Endothelial cell (in vitro differentiated cells): ENCODE measurements at regions not wholly inside any gene's neighbourhood (a gene's known extent, or its start where the extent isn't known, plus 50 kb on each side); places are given as distances from the start of the nearest gene placed in this dataset.

Experiments used
- DNase-seq: peaks from one replicate; pipeline ENCODE4 v3.0.0; 2021; ENCODE audit warnings: low spot score
- H3K27ac Mint-ChIP-seq: one replicate; pipeline ENCODE4 v1.8.0; 2021; ENCODE audit warnings: mixed read lengths, inconsistent platforms; ENCODE audit not compliant: unreplicated experiment
- H3K27me3 Mint-ChIP-seq: one replicate; pipeline ENCODE4 v1.8.0; 2021; ENCODE audit warnings: mild to moderate bottlenecking, moderate library complexity, mixed read lengths, inconsistent platforms; ENCODE audit not compliant: unreplicated experiment
- H3K36me3 Mint-ChIP-seq: one replicate; pipeline ENCODE4 v1.8.0; 2021; ENCODE audit warnings: mild to moderate bottlenecking, low read depth, mixed read lengths, inconsistent platforms; ENCODE audit not compliant: unreplicated experiment
- H3K4me1 Mint-ChIP-seq: one replicate; pipeline ENCODE4 v1.8.0; 2021; ENCODE audit warnings: mild to moderate bottlenecking, mixed read lengths, inconsistent platforms; ENCODE audit not compliant: unreplicated experiment
- H3K4me3 Mint-ChIP-seq: one replicate; pipeline ENCODE4 v1.8.0; 2021; ENCODE audit warnings: mild to moderate bottlenecking, mixed read lengths, inconsistent platforms; ENCODE audit not compliant: unreplicated experiment
- H3K9me3 Mint-ChIP-seq: one replicate; pipeline ENCODE4 v1.8.0; 2021; ENCODE audit warnings: mixed read lengths, inconsistent platforms; ENCODE audit not compliant: unreplicated experiment
- TF ChIP-seq, protein P1 (sequence below): fragments of 200-600 bp; sonication (generic); IDR thresholded peaks from one replicate; pipeline ENCODE4 v1.5.0; 2021; ENCODE audit warnings: antibody characterized with exemption; ENCODE audit not compliant: unreplicated experiment

DNA sequence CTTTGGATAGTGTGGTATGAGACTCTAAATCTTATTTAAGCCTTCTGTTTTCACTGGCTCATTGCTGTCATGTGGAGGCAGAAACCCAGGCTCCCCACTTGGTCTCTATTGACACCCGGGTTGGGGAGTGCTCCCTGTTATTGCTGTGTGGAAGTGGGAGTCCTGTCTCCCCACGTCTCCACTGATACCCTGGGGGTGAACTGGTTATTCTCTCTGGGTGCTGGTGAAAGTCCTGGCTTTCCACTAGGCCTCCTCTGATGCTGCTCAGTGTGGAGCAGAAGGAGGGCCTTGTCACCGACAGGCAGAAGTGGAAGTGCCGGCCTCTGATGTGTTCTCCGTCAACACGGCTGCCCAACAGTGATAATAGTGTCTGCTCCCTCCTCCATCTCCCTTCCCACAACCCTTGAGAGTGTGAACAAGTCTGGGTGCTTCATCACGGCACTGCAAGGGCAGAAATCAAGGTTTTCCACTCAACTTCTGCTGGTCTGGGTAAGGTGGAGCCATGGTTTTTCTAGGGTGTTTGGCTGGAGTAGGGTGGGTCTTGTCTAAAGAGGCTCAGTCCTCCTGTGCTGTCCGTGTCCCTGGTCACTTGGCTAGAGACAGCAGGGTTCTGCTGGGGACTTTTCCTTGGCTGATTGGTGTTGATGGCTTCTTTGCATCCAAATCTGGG is 240.7 kb upstream of the B3GAT1 start:
- H3K36me3 Mint-ChIP-seq: no peaks in the 10 kb centered on the region
- H3K27me3 Mint-ChIP-seq: no peaks in the 10 kb centered on the region
- no peaks in the 10 kb centered on the region for H3K4me1 Mint-ChIP-seq
- TF ChIP-seq, protein P1, sequence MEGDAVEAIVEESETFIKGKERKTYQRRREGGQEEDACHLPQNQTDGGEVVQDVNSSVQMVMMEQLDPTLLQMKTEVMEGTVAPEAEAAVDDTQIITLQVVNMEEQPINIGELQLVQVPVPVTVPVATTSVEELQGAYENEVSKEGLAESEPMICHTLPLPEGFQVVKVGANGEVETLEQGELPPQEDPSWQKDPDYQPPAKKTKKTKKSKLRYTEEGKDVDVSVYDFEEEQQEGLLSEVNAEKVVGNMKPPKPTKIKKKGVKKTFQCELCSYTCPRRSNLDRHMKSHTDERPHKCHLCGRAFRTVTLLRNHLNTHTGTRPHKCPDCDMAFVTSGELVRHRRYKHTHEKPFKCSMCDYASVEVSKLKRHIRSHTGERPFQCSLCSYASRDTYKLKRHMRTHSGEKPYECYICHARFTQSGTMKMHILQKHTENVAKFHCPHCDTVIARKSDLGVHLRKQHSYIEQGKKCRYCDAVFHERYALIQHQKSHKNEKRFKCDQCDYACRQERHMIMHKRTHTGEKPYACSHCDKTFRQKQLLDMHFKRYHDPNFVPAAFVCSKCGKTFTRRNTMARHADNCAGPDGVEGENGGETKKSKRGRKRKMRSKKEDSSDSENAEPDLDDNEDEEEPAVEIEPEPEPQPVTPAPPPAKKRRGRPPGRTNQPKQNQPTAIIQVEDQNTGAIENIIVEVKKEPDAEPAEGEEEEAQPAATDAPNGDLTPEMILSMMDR: no peak
- H3K27ac Mint-ChIP-seq: no peak overlapping the region
- DNase-seq: no peak
- no peaks in the 10 kb centered on the region for H3K9me3 Mint-ChIP-seq
- no peak overlapping the region for H3K4me3 Mint-ChIP-seq

DNA sequence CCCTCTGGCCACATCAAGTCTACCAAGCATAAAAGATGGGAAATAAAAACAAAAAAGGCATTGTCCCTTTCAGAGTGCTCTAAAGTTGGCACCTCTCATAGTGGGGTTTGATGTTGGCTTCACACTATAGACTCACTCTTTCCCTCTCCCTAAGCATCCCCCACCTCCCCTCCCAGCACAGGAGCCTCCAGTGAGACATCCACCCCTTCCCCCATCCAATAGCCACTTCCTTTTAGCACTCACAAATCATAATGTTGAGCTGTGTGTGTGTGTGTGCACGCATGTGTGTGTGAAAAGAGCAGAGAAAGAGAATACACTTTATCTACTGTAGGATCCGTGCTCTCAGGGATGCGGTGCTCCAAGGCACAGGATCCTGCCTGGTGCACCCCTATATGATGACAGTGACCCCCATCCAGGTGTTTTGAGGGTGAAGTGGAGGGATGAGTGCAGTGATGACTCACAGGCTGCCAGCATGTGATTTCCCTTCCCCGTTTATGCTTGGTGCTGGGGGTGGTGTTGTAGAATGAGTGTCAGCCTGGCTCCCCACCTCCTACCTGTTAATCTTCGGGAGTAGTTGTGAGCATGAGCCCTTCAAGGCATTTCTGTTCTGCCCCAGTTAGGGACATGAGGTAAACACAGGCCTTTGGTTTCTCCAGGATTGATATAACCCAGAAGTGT is 235.2 kb upstream of the B3GAT1 start:
- DNase-seq: no peak

DNA sequence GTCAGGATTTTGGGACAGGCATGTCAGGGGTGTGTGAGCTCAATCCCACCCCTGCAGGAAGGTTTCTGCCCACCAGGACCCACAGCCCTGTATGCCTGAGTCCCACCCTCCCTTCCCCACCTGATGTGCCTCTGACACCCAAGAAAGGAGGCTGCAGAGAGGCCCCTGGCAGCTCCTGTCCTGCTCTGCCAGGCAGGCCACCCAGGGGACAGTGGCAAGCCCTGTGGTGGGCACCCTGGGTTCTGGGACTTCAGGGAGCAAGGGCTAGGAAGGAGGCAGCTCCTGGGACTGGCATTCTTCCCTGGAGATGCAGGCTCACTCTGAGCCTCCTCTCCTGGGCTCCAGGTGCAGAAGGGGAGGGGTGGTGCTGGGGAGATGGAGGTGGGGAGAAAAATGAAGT is 234.5 kb upstream of the B3GAT1 start:
- TF ChIP-seq, protein P1: no peak
- H3K4me3 Mint-ChIP-seq: no peak overlapping the region
- no peak for DNase-seq
- H3K4me1 Mint-ChIP-seq: peaks cover 6% of the 10 kb centered on the region
- H3K36me3 Mint-ChIP-seq: no peaks in the 10 kb centered on the region
- H3K9me3 Mint-ChIP-seq: no peaks in the 10 kb centered on the region
- no peaks in the 10 kb centered on the region for H3K27me3 Mint-ChIP-seq
- H3K27ac Mint-ChIP-seq: no peak overlapping the region

More for the DNA sequence above, 235.2 kb upstream of the B3GAT1 start:
- Mint-ChIP-seq H3K9me3 (no peaks in the 10 kb centered on the region), H3K4me3 (no peak overlapping the region), H3K27ac (no peak overlapping the region), H3K27me3 (no peaks in the 10 kb centered on the region), H3K36me3 (no peaks in the 10 kb centered on the region), H3K4me1 (peaks cover 6% of the 10 kb centered on the region)
- TF ChIP-seq, protein P1: no peak

DNA sequence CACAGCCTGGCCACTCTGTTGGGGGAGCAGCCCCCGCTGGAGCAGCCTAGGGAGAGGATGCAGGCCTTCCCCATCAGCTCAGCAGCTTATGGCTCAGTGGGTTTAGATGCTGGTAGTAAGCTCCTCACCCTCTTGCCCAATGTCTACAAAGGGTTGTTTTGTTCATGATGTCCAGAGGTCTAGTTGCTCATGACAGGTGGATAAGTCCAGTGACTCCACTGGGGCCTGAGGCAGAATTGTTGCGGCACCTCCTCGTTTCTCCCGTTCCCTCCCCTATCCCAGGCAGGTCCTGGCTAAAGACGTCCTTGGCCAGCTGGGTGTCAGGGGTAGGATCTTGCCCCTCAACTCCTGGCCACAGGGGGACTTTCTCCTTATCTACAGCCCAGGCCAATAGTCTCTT is 233.5 kb upstream of the B3GAT1 start:
- TF ChIP-seq, protein P1: no peak
- no peaks in the 10 kb centered on the region for H3K9me3 Mint-ChIP-seq
- DNase-seq: no peak
- peaks cover 6% of the 10 kb centered on the region for H3K4me1 Mint-ChIP-seq
- no peaks in the 10 kb centered on the region for H3K27me3 Mint-ChIP-seq
- H3K27ac Mint-ChIP-seq: no peak overlapping the region
- H3K36me3 Mint-ChIP-seq: no peaks in the 10 kb centered on the region
- H3K4me3 Mint-ChIP-seq: no peak overlapping the region
